Subcutaneous abdominal adipose tissue (tissue), 5 donors: ENCODE measurements at regions not wholly inside any gene's neighbourhood (a gene's known extent, or its start where the extent isn't known, plus 50 kb on each side); places are given as distances from the start of the nearest gene placed in this dataset.

Experiments used
- H3K27ac ChIP-seq: one replicate; pipeline ENCODE4 v1.7.0; 2013; ENCODE audit warnings: low read depth, mild to moderate bottlenecking, inconsistent platforms, low read length, moderate library complexity
- H3K27me3 ChIP-seq, 5 donors: one replicate each; pipeline ENCODE4 v1.7.0; 2013; ENCODE audit warnings: low read length in 5 of 5, inconsistent platforms in 1 of 5; ENCODE audit not compliant: control insufficient read depth in 5 of 5, insufficient read depth in 4 of 5
- H3K36me3 ChIP-seq, 5 donors: one replicate each; pipeline ENCODE4 v1.7.0; 2013; ENCODE audit warnings: low read length in 5 of 5; ENCODE audit not compliant: control insufficient read depth in 5 of 5, insufficient read depth in 5 of 5
- H3K4me1 ChIP-seq, 5 donors: one replicate each; pipeline ENCODE4 v1.7.0; 2013; ENCODE audit warnings: low read length in 5 of 5, mild to moderate bottlenecking in 3 of 5, moderate library complexity in 1 of 5; ENCODE audit not compliant: control insufficient read depth in 5 of 5, insufficient read depth in 5 of 5
- H3K4me3 ChIP-seq, 5 donors: one replicate each; pipeline ENCODE4 v1.7.0; 2013; ENCODE audit warnings: low read length in 5 of 5, low read depth in 1 of 5
- H3K9ac ChIP-seq, 5 donors: one replicate each; pipeline ENCODE4 v1.7.0; 2013; ENCODE audit warnings: low read length in 5 of 5, mild to moderate bottlenecking in 4 of 5, moderate library complexity in 3 of 5
- H3K9me3 ChIP-seq, 5 donors: one replicate each; pipeline ENCODE4 v1.7.0; 2013; ENCODE audit warnings: low read length in 5 of 5; ENCODE audit not compliant: control insufficient read depth in 5 of 5
- donor health status: healthy.
- donor health status: healthy.
- donor health status: healthy.
- donor health status: healthy.
- donor health status: healthy.

DNA sequence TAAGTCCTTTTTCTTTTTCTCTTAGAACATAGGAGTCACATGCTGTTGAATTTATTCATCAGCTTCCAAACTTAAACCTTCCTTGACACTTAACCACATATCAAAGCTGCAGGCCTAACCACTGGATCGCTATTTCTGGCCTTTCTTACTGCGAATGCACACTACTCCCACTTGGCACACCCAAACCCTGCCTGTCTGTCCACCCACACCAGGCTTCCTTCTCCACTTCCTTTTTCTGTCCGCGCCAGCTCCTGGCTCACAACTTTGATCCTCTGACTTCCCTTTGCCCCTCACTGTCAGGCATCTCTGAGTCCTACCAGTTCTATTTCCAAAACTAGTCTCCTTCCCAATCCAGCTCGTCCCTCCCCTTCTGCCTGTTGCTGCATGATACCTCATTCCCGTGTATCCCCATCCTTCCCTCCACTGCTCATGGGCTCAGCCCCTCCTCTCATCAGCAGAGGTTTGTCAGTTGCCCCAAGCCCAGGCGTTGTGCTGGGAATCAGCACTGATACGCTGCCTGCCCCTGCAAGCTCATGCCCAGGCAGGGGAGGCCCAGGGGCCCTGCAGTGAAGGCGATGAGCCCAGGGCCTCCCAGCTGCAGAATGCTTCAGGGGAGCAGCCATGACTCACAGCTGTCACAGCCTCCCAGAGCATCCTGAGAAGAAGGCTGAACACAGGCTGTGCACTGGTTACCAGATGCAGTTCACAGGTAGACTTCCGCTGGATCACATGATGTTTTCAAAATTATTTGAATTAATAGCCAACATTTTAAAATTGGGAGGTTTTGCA lies 179.8 kb downstream of the KATNIP start:
- Histone ChIP-seq H3K27ac (no peak overlapping the region), H3K36me3 (peaks cover 2 to 38% (median 4%) of the 10 kb centered on the region in 5 donors), H3K9ac (no peak overlapping the region)

DNA sequence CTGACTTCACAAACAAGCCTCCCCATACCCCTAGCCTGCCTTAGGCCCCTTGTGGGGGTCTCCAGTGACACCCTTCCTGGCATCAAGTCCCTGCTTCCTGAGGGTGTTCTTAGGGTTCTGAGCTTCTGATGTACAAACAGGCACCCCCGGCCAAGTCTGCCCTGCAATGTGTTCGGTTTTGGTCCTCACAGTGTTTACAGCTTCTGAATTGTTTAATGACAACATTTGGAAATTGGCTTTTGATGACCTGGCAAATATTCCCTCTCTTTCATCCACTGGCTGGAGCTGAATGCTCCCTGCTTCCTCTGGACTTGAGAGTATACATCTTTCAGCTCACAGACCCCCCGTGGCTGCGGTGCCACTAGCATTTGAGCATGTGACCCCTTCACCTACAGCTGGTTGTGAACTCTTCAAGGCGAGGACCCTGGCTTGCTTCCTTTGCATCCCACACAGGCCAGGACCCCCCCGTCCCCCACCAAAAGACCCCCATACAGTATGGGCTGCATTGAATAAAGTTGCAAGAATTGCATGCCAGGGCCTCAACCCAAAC lies 180.8 kb downstream of the KATNIP start:
- Histone ChIP-seq H3K27ac (no peak overlapping the region), H3K27me3 (no peaks in the 10 kb centered on the region), H3K4me1 (peaks cover 0 to 12% (median 0%) of the 10 kb centered on the region in 5 donors), H3K9ac (no peak overlapping the region), H3K9me3 (no peaks in the 10 kb centered on the region), H3K4me3 (no peak overlapping the region), H3K36me3 (peaks cover under 1 to 37% (median 4%) of the 10 kb centered on the region in 5 donors)

More for the DNA sequence above, 179.8 kb downstream of the KATNIP start:
- no peak overlapping the region for H3K4me3 ChIP-seq
- H3K27me3 ChIP-seq: no peaks in the 10 kb centered on the region
- H3K4me1 ChIP-seq: peaks cover 0 to 14% (median 3%) of the 10 kb centered on the region in 5 donors
- no peaks in the 10 kb centered on the region for H3K9me3 ChIP-seq

DNA sequence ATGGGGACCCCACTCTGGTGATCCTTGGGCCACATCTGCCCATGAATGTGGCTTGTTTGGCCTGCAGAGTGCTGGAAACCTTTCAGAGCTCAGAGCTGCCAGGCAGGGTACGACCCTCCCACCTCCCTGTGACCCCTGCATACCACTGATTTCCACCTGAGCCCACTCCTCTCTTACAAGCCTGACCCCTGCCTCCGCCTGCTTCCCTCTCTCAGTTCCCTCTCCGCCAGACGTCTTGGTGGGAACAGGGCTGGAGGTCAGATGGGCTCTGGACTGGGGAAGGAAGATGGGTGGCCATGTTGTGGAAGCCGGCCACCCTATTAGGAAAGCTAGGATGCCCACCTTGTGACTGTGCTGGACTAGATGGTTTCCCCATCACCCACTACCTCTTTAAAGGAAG lies 185.1 kb downstream of the KATNIP start:
- H3K36me3 ChIP-seq: peaks cover 0 to 30% (median 1%) of the 10 kb centered on the region in 5 donors
- no peak overlapping the region for H3K9ac ChIP-seq
- H3K4me3 ChIP-seq: no peak overlapping the region
- H3K27me3 ChIP-seq: no peaks in the 10 kb centered on the region
- H3K4me1 ChIP-seq: no peaks in the 10 kb centered on the region
- H3K27ac ChIP-seq: no peak overlapping the region
- no peaks in the 10 kb centered on the region for H3K9me3 ChIP-seq

DNA sequence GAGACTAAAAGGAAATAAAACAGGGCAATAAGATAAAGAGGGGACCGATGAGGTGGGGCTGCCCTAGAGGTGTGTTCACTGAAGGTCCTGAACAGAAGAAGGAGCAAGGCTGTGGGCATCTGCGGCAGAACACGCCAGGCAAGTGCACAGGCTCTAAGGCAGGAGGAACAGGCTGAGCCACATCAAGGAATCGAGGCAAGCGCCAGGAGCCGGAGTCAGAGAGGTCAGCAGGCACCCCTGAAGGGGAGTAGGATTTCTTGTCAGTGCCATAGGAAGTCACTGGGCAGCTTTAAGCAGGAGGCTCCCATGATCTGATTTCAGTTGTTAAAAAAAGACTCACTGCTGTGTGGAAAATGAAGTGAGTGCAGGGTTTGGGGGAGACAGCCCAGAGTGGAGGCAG lies 186.5 kb downstream of the KATNIP start:
- no peaks in the 10 kb centered on the region for H3K27me3 ChIP-seq
- H3K9ac ChIP-seq: no peak overlapping the region
- peaks cover 0 to 36% (median 12%) of the 10 kb centered on the region in 5 donors for H3K36me3 ChIP-seq
- no peak overlapping the region for H3K27ac ChIP-seq
- no peak overlapping the region for H3K4me3 ChIP-seq
- no peaks in the 10 kb centered on the region for H3K4me1 ChIP-seq
- no peaks in the 10 kb centered on the region for H3K9me3 ChIP-seq

DNA sequence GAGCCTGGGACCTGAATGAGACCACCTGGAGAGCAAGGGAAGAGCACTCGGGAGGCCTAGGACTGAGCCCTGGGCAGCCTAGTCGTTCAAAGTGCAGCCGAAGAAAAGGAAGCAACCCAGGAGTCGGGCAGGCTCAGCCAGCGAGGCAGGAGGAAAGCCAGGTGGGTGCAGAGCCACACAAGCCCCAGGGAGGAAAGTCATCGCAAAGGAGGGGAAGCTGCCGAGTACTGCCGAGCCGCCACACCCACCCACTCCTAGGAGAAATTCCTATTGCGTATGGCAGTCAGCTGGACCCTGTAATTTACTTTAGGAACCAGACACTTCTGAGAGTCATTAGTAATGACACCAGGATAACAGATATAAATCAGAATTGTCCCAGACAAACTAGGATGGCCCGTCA lies 187.6 kb downstream of the KATNIP start:
- no peak overlapping the region for H3K4me3 ChIP-seq
- no peaks in the 10 kb centered on the region for H3K9me3 ChIP-seq
- no peak overlapping the region for H3K9ac ChIP-seq
- no peaks in the 10 kb centered on the region for H3K4me1 ChIP-seq
- no peaks in the 10 kb centered on the region for H3K27me3 ChIP-seq
- peaks cover 0 to 41% (median 18%) of the 10 kb centered on the region in 5 donors for H3K36me3 ChIP-seq
- no peak overlapping the region for H3K27ac ChIP-seq
